ENCODE measurements at regions not wholly inside any gene's neighbourhood (a gene's known extent, or its start where the extent isn't known, plus 50 kb on each side); places are given as distances from the start of the nearest gene placed in this dataset.
"Not testable (repeated sequence)": the region's sequence is repeated elsewhere in the genome, so short reads cannot be mapped to it uniquely, and the experiment has no call there.

- H3K4me1 Mint-ChIP-seq = no peaks in the 10 kb centered on the region
- Histone ChIP-seq H3K4me3 (ENCODE audit: low read length in 2 of 2) (no peak overlapping the region), H3K27me3 (ENCODE audit: insufficient read depth, low read length) (no peaks in the 10 kb centered on the region), H3K9me3 (ENCODE audit: control insufficient read depth in 1 of 2, low read length in 2 of 2) (no peaks in the 10 kb centered on the region), H3K4me1 (ENCODE audit: insufficient read depth, low read length) (no peaks in the 10 kb centered on the region), H3K27ac (ENCODE audit: low read depth, low read length) (no peak overlapping the region), H3K36me3 (ENCODE audit: insufficient read depth, low read length) (no peaks in the 10 kb centered on the region)
- H3K4me3 Mint-ChIP-seq = no peak overlapping the region
- peaks cover 0 to 3% of the 10 kb centered on the region in 2 donors for H3K27me3 Mint-ChIP-seq
- DNase-seq = no peak
- intact Hi-C loops (cut with micrococcal nuclease) = no loop called here
- H3K27ac Mint-ChIP-seq = no peak overlapping the region
- POLR2A ChIA-PET (ENCODE audit: partially characterized antibody) = no interaction called here
- no peaks in the 10 kb centered on the region for H3K36me3 Mint-ChIP-seq
- peaks cover 0 to 23% (median 9%) of the 10 kb centered on the region in 8 donors for H3K9me3 Mint-ChIP-seq
- CTCF ChIA-PET (ENCODE audit: partially characterized antibody) = no interaction called here
These were observed 81.8 kb upstream of the SYN3 start for GRCh38 chr22:33139937-33140336.

- intact Hi-C loops (cut with micrococcal nuclease); H3K27me3 Mint-ChIP-seq; H3K36me3 ChIP-seq (ENCODE audit: insufficient read depth, low read length); DNase-seq; H3K27ac ChIP-seq (ENCODE audit: low read depth, low read length); H3K27ac Mint-ChIP-seq; CTCF ChIA-PET (ENCODE audit: partially characterized antibody); H3K36me3 Mint-ChIP-seq; H3K4me1 ChIP-seq (ENCODE audit: insufficient read depth, low read length); H3K9me3 ChIP-seq (ENCODE audit: control insufficient read depth in 1 of 2, low read length in 2 of 2); H3K27me3 ChIP-seq (ENCODE audit: insufficient read depth, low read length); POLR2A ChIA-PET (ENCODE audit: partially characterized antibody); H3K4me1 Mint-ChIP-seq; H3K4me3 ChIP-seq (ENCODE audit: low read length in 2 of 2); H3K4me3 Mint-ChIP-seq: not testable (repeated sequence)
- H3K9me3 Mint-ChIP-seq = peaks cover 0 to 28% (median 11%) of the 10 kb centered on the region in 8 donors
These were observed 80.2 kb upstream of the SYN3 start for GRCh38 chr22:33138333-33138732.

GRCh38 chr22:33130473-33130872, 72.3 kb upstream of the SYN3 start:
- Histone ChIP-seq H3K36me3 (ENCODE audit: insufficient read depth, low read length) (no peaks in the 10 kb centered on the region), H3K4me1 (ENCODE audit: insufficient read depth, low read length) (no peaks in the 10 kb centered on the region), H3K27ac (ENCODE audit: low read depth, low read length) (no peak overlapping the region), H3K4me3 (ENCODE audit: low read length in 2 of 2) (no peak overlapping the region), H3K9me3 (ENCODE audit: control insufficient read depth in 1 of 2, low read length in 2 of 2) (no peaks in the 10 kb centered on the region), H3K27me3 (ENCODE audit: insufficient read depth, low read length) (no peaks in the 10 kb centered on the region)
- Mint-ChIP-seq H3K36me3 (no peaks in the 10 kb centered on the region), H3K9me3 (peaks cover 0 to 12% (median 4%) of the 10 kb centered on the region in 8 donors), H3K4me1 (no peaks in the 10 kb centered on the region), H3K27me3 (peaks cover 4 to 6% of the 10 kb centered on the region in 2 donors), H3K27ac (no peak overlapping the region), H3K4me3 (no peak overlapping the region)
- ChIA-PET POLR2A (ENCODE audit: partially characterized antibody) (no interaction called here), CTCF (ENCODE audit: partially characterized antibody) (no interaction called here)
- intact Hi-C loops (cut with micrococcal nuclease) = no loop called here
- DNase-seq = no peak

GRCh38 chr22:33129621-33130020, 71.4 kb upstream of the SYN3 start:
- Mint-ChIP-seq H3K36me3 (no peaks in the 10 kb centered on the region), H3K9me3 (peaks cover 0 to 11% (median 4%) of the 10 kb centered on the region in 8 donors), H3K4me3 (no peak overlapping the region), H3K27me3 (peaks cover 4 to 6% of the 10 kb centered on the region in 2 donors), H3K4me1 (no peaks in the 10 kb centered on the region), H3K27ac (no peak overlapping the region)
- no peaks in the 10 kb centered on the region for H3K36me3 ChIP-seq (ENCODE audit: insufficient read depth, low read length)
- CTCF ChIA-PET (ENCODE audit: partially characterized antibody) = no interaction called here
- H3K4me3 ChIP-seq (ENCODE audit: low read length in 2 of 2) = no peak overlapping the region
- intact Hi-C loops (cut with micrococcal nuclease) = no loop called here
- no peaks in the 10 kb centered on the region for H3K9me3 ChIP-seq (ENCODE audit: control insufficient read depth in 1 of 2, low read length in 2 of 2)
- H3K27me3 ChIP-seq (ENCODE audit: insufficient read depth, low read length) = no peaks in the 10 kb centered on the region
- DNase-seq = no peak
- POLR2A ChIA-PET (ENCODE audit: partially characterized antibody) = no interaction called here
- no peak overlapping the region for H3K27ac ChIP-seq (ENCODE audit: low read depth, low read length)
- H3K4me1 ChIP-seq (ENCODE audit: insufficient read depth, low read length) = no peaks in the 10 kb centered on the region

- no peak for DNase-seq
- Mint-ChIP-seq H3K9me3 (peaks cover 0 to 11% (median 4%) of the 10 kb centered on the region in 8 donors), H3K36me3 (no peaks in the 10 kb centered on the region), H3K4me3 (no peak overlapping the region), H3K27ac (no peak overlapping the region), H3K4me1 (no peaks in the 10 kb centered on the region), H3K27me3 (peaks cover 4 to 7% of the 10 kb centered on the region in 2 donors)
- no peaks in the 10 kb centered on the region for H3K36me3 ChIP-seq (ENCODE audit: insufficient read depth, low read length)
- H3K4me3 ChIP-seq (ENCODE audit: low read length in 2 of 2) = no peak overlapping the region
- H3K27ac ChIP-seq (ENCODE audit: low read depth, low read length) = no peak overlapping the region
- intact Hi-C loops (cut with micrococcal nuclease) = no loop called here
- POLR2A ChIA-PET (ENCODE audit: partially characterized antibody) = no interaction called here
- H3K9me3 ChIP-seq (ENCODE audit: control insufficient read depth in 1 of 2, low read length in 2 of 2) = no peaks in the 10 kb centered on the region
- H3K27me3 ChIP-seq (ENCODE audit: insufficient read depth, low read length) = no peaks in the 10 kb centered on the region
- CTCF ChIA-PET (ENCODE audit: partially characterized antibody) = no interaction called here
- no peaks in the 10 kb centered on the region for H3K4me1 ChIP-seq (ENCODE audit: insufficient read depth, low read length)
These were observed 68.7 kb upstream of the SYN3 start for GRCh38 chr22:33126881-33127280.

GRCh38 chr22:33124471-33124870, 66.3 kb upstream of the SYN3 start:
- ChIA-PET CTCF (ENCODE audit: partially characterized antibody) (no interaction called here), POLR2A (ENCODE audit: partially characterized antibody) (no interaction called here)
- intact Hi-C loops (cut with micrococcal nuclease) = no loop called here
- DNase-seq = no peak
- Histone ChIP-seq H3K9me3 (ENCODE audit: control insufficient read depth in 1 of 2, low read length in 2 of 2) (no peaks in the 10 kb centered on the region), H3K27me3 (ENCODE audit: insufficient read depth, low read length) (no peaks in the 10 kb centered on the region), H3K4me3 (ENCODE audit: low read length in 2 of 2) (no peak overlapping the region), H3K36me3 (ENCODE audit: insufficient read depth, low read length) (no peaks in the 10 kb centered on the region), H3K4me1 (ENCODE audit: insufficient read depth, low read length) (no peaks in the 10 kb centered on the region), H3K27ac (ENCODE audit: low read depth, low read length) (no peak overlapping the region)
- H3K27ac Mint-ChIP-seq = no peak overlapping the region
- H3K9me3 Mint-ChIP-seq = peaks cover 0 to 9% (median 2%) of the 10 kb centered on the region in 8 donors
- H3K4me1 Mint-ChIP-seq = no peaks in the 10 kb centered on the region
- H3K27me3 Mint-ChIP-seq = peaks cover 4 to 7% of the 10 kb centered on the region in 2 donors
- no peak overlapping the region for H3K4me3 Mint-ChIP-seq
- H3K36me3 Mint-ChIP-seq = no peaks in the 10 kb centered on the region

- H3K27ac Mint-ChIP-seq; POLR2A ChIA-PET (ENCODE audit: partially characterized antibody); H3K4me3 ChIP-seq (ENCODE audit: low read length in 2 of 2); H3K4me1 Mint-ChIP-seq; H3K27me3 ChIP-seq (ENCODE audit: insufficient read depth, low read length); H3K36me3 Mint-ChIP-seq; CTCF ChIA-PET (ENCODE audit: partially characterized antibody); H3K4me1 ChIP-seq (ENCODE audit: insufficient read depth, low read length); H3K27ac ChIP-seq (ENCODE audit: low read depth, low read length); intact Hi-C loops (cut with micrococcal nuclease); H3K36me3 ChIP-seq (ENCODE audit: insufficient read depth, low read length); H3K9me3 ChIP-seq (ENCODE audit: control insufficient read depth in 1 of 2, low read length in 2 of 2); DNase-seq; H3K4me3 Mint-ChIP-seq; H3K27me3 Mint-ChIP-seq; H3K9me3 Mint-ChIP-seq: not testable (repeated sequence)
These were observed 64.3 kb upstream of the SYN3 start for GRCh38 chr22:33122439-33122838.

- CTCF ChIA-PET (ENCODE audit: partially characterized antibody) = no interaction called here
- Mint-ChIP-seq H3K27ac (no peak overlapping the region), H3K9me3 (peaks cover 0 to 9% (median 0%) of the 10 kb centered on the region in 8 donors), H3K4me1 (no peaks in the 10 kb centered on the region), H3K36me3 (no peaks in the 10 kb centered on the region), H3K27me3 (no peaks in the 10 kb centered on the region), H3K4me3 (no peak overlapping the region)
- H3K4me3 ChIP-seq (ENCODE audit: low read length in 2 of 2) = no peak overlapping the region
- H3K27ac ChIP-seq (ENCODE audit: low read depth, low read length) = no peak overlapping the region
- H3K27me3 ChIP-seq (ENCODE audit: insufficient read depth, low read length) = no peaks in the 10 kb centered on the region
- intact Hi-C loops (cut with micrococcal nuclease) = no loop called here
- H3K36me3 ChIP-seq (ENCODE audit: insufficient read depth, low read length) = no peaks in the 10 kb centered on the region
- H3K4me1 ChIP-seq (ENCODE audit: insufficient read depth, low read length) = no peaks in the 10 kb centered on the region
- H3K9me3 ChIP-seq (ENCODE audit: control insufficient read depth in 1 of 2, low read length in 2 of 2) = no peaks in the 10 kb centered on the region
- POLR2A ChIA-PET (ENCODE audit: partially characterized antibody) = no interaction called here
- DNase-seq = no peak
These were observed 60.9 kb upstream of the SYN3 start for GRCh38 chr22:33119044-33119443.

Measured in CD4-positive, alpha-beta memory T cell (primary cell).